GM23338 (cell line): ENCODE measurements at regions not wholly inside any gene's neighbourhood (a gene's known extent, or its start where the extent isn't known, plus 50 kb on each side); places are given as distances from the start of the nearest gene placed in this dataset.

ENCODE experiments used
- ATAC-seq: fragments of 200-7000 bp; cut with Tn5 transposase; 3 replicates; pipeline ENCODE4 v1.9.1; 2020
- DNase-seq: peaks from one replicate; pipeline ENCODE4 v3.0.0-alpha.2; 2015; ENCODE audit warnings: low spot score
- H2AFZ ChIP-seq: fragments of 200-600 bp; sonication (generic); 2 replicates; pipeline ENCODE4 v1.8.0; 2016; ENCODE audit warnings: antibody characterized with exemption, mild to moderate bottlenecking, moderate library complexity
- H3F3A ChIP-seq: fragments of 200-600 bp; sonication (generic); replicated peaks from 2 replicates; pipeline ENCODE4 v1.8.0; 2017; ENCODE audit warnings: antibody characterized with exemption, mixed run types, low read depth
- H3K27ac ChIP-seq: fragments of 200-600 bp; sonication (generic); 2 replicates; pipeline ENCODE4 v1.6.1; 2016; ENCODE audit warnings: low read depth
- H3K27me3 ChIP-seq: fragments of 200-600 bp; sonication (generic); 2 replicates; pipeline ENCODE4 v1.8.0; 2016; ENCODE audit warnings: mild to moderate bottlenecking, mixed run types, moderate library complexity; ENCODE audit not compliant: insufficient read depth
- H3K36me3 ChIP-seq: fragments of 200-600 bp; sonication (generic); 2 replicates; pipeline ENCODE4 v1.8.0; 2016; ENCODE audit warnings: mild to moderate bottlenecking; ENCODE audit not compliant: insufficient read depth
- H3K4me1 ChIP-seq: fragments of 200-600 bp; sonication (generic); 2 replicates; pipeline ENCODE4 v1.8.0; 2016; ENCODE audit warnings: mild to moderate bottlenecking, moderate library complexity; ENCODE audit not compliant: insufficient read depth
- H3K4me2 ChIP-seq: fragments of 200-600 bp; sonication (generic); 2 replicates; pipeline ENCODE4 v1.7.1; 2017; ENCODE audit warnings: mixed run types
- H3K4me3 ChIP-seq: fragments of 200-600 bp; sonication (generic); 2 replicates; pipeline ENCODE4 v1.6.1; 2016; ENCODE audit warnings: mixed run types
- H3K79me2 ChIP-seq: fragments of 200-600 bp; sonication (generic); replicated peaks from 2 replicates; pipeline ENCODE4 v1.8.0; 2017; ENCODE audit warnings: mild to moderate bottlenecking; ENCODE audit not compliant: insufficient read depth
- H3K9me2 ChIP-seq: fragments of 200-600 bp; sonication (generic); 2 replicates; pipeline ENCODE4 v1.8.0; 2017; ENCODE audit not compliant: insufficient read depth
- H4K20me1 ChIP-seq: fragments of 200-600 bp; sonication (generic); replicated peaks from 2 replicates; pipeline ENCODE4 v1.8.0; 2017; ENCODE audit warnings: mild to moderate bottlenecking; ENCODE audit not compliant: insufficient read depth
- H3K27ac Mint-ChIP-seq: 2 replicates; pipeline ENCODE4 v1.8.0; 2020; ENCODE audit warnings: inconsistent platforms, mild to moderate bottlenecking, moderate library complexity, mixed read lengths
- H3K27me3 Mint-ChIP-seq: 3 replicates; pipeline ENCODE4 v1.8.0; 2022; ENCODE audit warnings: low read depth, mild to moderate bottlenecking, moderate library complexity, mixed read lengths, inconsistent platforms; ENCODE audit not compliant: insufficient read depth, poor library complexity
- H3K36me3 Mint-ChIP-seq: 3 replicates; pipeline ENCODE4 v1.8.0; 2021; ENCODE audit warnings: low read depth, mild to moderate bottlenecking, inconsistent platforms, moderate library complexity, mixed read lengths
- H3K4me1 Mint-ChIP-seq: 3 replicates; pipeline ENCODE4 v1.8.0; 2020; ENCODE audit warnings: mild to moderate bottlenecking, inconsistent platforms, mixed read lengths
- H3K4me3 Mint-ChIP-seq: 3 replicates; pipeline ENCODE4 v1.8.0; 2021; ENCODE audit warnings: moderate library complexity, mild to moderate bottlenecking, inconsistent platforms, mixed read lengths
- H3K9me3 Mint-ChIP-seq: 3 replicates; pipeline ENCODE4 v1.8.0; 2020; ENCODE audit warnings: moderate library complexity, mild to moderate bottlenecking, inconsistent platforms, mixed read lengths
- CREB1 ChIP-seq: fragments of 250-450 bp; sonication (Bioruptor Pico); IDR thresholded peaks from 2 replicates; pipeline ENCODE4 v1.5.0; 2020; ENCODE audit warnings: low read depth, mild to moderate bottlenecking, moderate library complexity
- EZH2 ChIP-seq: fragments of 200-600 bp; sonication (generic); IDR thresholded peaks from one replicate; pipeline ENCODE4 v1.8.0; 2017; ENCODE audit warnings: antibody characterized with exemption, mild to moderate bottlenecking, low read depth; ENCODE audit not compliant: unreplicated experiment
- JUNB ChIP-seq: IDR thresholded peaks from one replicate; pipeline ENCODE4 v1.6.1; 2016; ENCODE audit warnings: antibody characterized with exemption; ENCODE audit not compliant: unreplicated experiment
- NANOG ChIP-seq: IDR thresholded peaks from 2 replicates; pipeline ENCODE4 v1.6.1; 2016; ENCODE audit warnings: antibody characterized with exemption, borderline replicate concordance
- ZNF331 ChIP-seq: fragments of 250-450 bp; sonication (Bioruptor Pico); IDR thresholded peaks from 2 replicates; pipeline ENCODE4 v1.5.0; 2020; ENCODE audit warnings: low read depth, mild to moderate bottlenecking, moderate library complexity
- TF ChIP-seq, protein P1 (sequence below): fragments of 250-450 bp; sonication (Bioruptor Pico); IDR thresholded peaks from 2 replicates; pipeline ENCODE4 v1.5.0; 2020; ENCODE audit warnings: mild to moderate bottlenecking, moderate library complexity
- TF ChIP-seq, protein P2 (sequence below): IDR thresholded peaks from one replicate; pipeline ENCODE4 v1.6.1; 2018; ENCODE audit warnings: antibody characterized with exemption; ENCODE audit not compliant: unreplicated experiment

DNA sequence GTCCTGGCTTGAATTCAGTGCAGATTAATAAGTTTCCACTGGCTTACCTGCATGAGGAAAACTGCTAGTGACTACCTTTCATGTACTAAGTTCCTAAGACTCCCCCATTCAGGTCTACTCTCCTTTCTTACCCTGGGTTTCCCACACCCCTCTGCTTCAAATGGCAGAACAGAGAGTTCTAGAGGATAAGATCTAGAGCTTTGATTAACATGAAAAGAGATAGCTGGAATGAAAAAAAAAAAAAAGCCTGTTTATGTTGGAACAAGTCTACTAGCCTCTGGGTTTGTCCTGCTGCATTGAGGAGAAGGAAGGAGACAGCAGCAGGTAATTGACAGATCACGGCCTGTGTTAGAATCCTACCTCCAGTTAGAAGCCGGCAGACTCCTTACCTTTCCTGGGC lies 201.4 kb upstream of the SOX4 start (continued):
- TF ChIP-seq, protein P1, sequence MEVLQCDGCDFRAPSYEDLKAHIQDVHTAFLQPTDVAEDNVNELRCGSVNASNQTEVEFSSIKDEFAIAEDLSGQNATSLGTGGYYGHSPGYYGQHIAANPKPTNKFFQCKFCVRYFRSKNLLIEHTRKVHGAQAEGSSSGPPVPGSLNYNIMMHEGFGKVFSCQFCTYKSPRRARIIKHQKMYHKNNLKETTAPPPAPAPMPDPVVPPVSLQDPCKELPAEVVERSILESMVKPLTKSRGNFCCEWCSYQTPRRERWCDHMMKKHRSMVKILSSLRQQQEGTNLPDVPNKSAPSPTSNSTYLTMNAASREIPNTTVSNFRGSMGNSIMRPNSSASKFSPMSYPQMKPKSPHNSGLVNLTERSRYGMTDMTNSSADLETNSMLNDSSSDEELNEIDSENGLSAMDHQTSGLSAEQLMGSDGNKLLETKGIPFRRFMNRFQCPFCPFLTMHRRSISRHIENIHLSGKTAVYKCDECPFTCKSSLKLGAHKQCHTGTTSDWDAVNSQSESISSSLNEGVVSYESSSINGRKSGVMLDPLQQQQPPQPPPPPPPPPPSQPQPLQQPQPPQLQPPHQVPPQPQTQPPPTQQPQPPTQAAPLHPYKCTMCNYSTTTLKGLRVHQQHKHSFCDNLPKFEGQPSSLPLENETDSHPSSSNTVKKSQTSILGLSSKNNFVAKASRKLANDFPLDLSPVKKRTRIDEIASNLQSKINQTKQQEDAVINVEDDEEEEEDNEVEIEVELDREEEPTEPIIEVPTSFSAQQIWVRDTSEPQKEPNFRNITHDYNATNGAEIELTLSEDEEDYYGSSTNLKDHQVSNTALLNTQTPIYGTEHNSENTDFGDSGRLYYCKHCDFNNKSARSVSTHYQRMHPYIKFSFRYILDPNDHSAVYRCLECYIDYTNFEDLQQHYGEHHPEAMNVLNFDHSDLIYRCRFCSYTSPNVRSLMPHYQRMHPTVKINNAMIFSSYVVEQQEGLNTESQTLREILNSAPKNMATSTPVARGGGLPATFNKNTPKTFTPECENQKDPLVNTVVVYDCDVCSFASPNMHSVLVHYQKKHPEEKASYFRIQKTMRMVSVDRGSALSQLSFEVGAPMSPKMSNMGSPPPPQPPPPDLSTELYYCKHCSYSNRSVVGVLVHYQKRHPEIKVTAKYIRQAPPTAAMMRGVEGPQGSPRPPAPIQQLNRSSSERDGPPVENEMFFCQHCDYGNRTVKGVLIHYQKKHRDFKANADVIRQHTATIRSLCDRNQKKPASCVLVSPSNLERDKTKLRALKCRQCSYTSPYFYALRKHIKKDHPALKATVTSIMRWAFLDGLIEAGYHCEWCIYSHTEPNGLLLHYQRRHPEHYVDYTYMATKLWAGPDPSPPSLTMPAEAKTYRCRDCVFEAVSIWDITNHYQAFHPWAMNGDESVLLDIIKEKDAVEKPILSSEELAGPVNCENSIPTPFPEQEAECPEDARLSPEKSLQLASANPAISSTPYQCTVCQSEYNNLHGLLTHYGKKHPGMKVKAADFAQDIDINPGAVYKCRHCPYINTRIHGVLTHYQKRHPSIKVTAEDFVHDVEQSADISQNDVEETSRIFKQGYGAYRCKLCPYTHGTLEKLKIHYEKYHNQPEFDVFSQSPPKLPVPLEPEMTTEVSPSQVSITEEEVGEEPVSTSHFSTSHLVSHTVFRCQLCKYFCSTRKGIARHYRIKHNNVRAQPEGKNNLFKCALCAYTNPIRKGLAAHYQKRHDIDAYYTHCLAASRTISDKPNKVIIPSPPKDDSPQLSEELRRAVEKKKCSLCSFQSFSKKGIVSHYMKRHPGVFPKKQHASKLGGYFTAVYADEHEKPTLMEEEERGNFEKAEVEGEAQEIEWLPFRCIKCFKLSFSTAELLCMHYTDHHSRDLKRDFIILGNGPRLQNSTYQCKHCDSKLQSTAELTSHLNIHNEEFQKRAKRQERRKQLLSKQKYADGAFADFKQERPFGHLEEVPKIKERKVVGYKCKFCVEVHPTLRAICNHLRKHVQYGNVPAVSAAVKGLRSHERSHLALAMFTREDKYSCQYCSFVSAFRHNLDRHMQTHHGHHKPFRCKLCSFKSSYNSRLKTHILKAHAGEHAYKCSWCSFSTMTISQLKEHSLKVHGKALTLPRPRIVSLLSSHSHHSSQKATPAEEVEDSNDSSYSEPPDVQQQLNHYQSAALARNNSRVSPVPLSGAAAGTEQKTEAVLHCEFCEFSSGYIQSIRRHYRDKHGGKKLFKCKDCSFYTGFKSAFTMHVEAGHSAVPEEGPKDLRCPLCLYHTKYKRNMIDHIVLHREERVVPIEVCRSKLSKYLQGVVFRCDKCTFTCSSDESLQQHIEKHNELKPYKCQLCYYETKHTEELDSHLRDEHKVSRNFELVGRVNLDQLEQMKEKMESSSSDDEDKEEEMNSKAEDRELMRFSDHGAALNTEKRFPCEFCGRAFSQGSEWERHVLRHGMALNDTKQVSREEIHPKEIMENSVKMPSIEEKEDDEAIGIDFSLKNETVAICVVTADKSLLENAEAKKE: no peak
- TF ChIP-seq NANOG (no peak), CREB1 (CRISPR knock-in tag) (no peak), JUNB (no peak)
- TF ChIP-seq, protein P2, sequence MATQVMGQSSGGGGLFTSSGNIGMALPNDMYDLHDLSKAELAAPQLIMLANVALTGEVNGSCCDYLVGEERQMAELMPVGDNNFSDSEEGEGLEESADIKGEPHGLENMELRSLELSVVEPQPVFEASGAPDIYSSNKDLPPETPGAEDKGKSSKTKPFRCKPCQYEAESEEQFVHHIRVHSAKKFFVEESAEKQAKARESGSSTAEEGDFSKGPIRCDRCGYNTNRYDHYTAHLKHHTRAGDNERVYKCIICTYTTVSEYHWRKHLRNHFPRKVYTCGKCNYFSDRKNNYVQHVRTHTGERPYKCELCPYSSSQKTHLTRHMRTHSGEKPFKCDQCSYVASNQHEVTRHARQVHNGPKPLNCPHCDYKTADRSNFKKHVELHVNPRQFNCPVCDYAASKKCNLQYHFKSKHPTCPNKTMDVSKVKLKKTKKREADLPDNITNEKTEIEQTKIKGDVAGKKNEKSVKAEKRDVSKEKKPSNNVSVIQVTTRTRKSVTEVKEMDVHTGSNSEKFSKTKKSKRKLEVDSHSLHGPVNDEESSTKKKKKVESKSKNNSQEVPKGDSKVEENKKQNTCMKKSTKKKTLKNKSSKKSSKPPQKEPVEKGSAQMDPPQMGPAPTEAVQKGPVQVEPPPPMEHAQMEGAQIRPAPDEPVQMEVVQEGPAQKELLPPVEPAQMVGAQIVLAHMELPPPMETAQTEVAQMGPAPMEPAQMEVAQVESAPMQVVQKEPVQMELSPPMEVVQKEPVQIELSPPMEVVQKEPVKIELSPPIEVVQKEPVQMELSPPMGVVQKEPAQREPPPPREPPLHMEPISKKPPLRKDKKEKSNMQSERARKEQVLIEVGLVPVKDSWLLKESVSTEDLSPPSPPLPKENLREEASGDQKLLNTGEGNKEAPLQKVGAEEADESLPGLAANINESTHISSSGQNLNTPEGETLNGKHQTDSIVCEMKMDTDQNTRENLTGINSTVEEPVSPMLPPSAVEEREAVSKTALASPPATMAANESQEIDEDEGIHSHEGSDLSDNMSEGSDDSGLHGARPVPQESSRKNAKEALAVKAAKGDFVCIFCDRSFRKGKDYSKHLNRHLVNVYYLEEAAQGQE: no peak

DNA sequence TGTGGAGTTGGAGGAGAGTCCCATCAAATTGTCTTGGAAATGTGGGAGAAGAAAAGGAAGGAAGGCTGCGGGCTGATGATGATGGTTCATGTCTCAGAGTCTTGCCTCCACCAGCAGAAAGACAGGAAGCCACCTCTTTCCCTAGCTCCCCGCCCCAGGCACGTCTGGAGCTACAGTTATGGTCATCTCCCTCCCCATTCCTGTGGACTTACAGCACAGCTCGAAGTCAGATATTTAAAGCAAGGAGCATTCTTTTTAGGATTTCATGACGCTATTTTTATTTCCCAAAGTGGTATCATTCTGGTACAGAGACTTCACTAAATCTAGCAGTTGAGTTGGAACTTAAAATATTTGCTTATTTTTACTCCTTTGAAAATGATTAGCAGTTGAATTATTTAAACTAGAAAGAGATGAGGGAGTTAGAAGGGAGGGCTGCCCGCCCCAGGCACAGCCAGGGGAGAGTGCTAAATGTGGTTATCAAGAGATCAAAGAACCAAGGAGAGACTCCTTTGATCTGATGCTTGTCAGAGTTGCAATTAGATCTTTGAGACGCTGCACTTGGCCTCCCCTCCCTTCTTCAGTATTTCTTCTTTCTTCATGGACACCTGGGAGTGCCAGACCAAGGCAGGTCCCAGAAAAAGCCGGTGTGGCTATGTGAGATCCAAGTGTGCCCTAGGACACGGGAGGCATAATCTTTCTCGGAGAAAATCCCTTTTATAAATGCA lies 199.9 kb upstream of the SOX4 start:
- Histone ChIP-seq H3K36me3 (no peaks in the 10 kb centered on the region), H3K4me1 (no peaks in the 10 kb centered on the region), H3K79me2 (no peaks in the 10 kb centered on the region), H3K27me3 (no peaks in the 10 kb centered on the region), H3K4me2 (no peak overlapping the region), H4K20me1 (no peaks in the 10 kb centered on the region), H3K27ac (no peak overlapping the region), H2AFZ (peak overlapping the region; percentile 43; the same call in 1 of the 2 replicates), H3K9me2 (no peaks in the 10 kb centered on the region), H3K4me3 (no peak overlapping the region), H3F3A (no peaks in the 10 kb centered on the region)
- peaks cover 2% of the 10 kb centered on the region for H3K4me1 Mint-ChIP-seq
- H3K36me3 Mint-ChIP-seq: no peaks in the 10 kb centered on the region
- DNase-seq (no peak), ATAC-seq (no peak)
- H3K27me3 Mint-ChIP-seq: peaks cover 4% of the 10 kb centered on the region
- no peak overlapping the region for H3K27ac Mint-ChIP-seq
- no peak overlapping the region for H3K4me3 Mint-ChIP-seq
- H3K9me3 Mint-ChIP-seq: no peaks in the 10 kb centered on the region
- TF ChIP-seq ZNF331 (CRISPR knock-in tag) (no peak), EZH2 (no peak)
